Lower leg skin (tissue), 3 donors: ENCODE measurements at regions not wholly inside any gene's neighbourhood (a gene's known extent, or its start where the extent isn't known, plus 50 kb on each side); places are given as distances from the start of the nearest gene placed in this dataset.

ENCODE experiments used
- CTCF ChIP-seq, 3 donors: fragments of 450-650 bp; IDR thresholded peaks; one replicate each; pipeline ENCODE4 v1.5.1; 2016; ENCODE audit warnings: antibody characterized with exemption in 3 of 3, mild to moderate bottlenecking in 3 of 3, moderate library complexity in 2 of 3
- POLR2A ChIP-seq, 2 donors: fragments of 450-650 bp; IDR thresholded peaks; one replicate each; pipeline ENCODE4 v1.6.1; 2016 to 2017; ENCODE audit warnings: antibody characterized with exemption in 2 of 2, mild to moderate bottlenecking in 1 of 2, moderate library complexity in 1 of 2

DNA sequence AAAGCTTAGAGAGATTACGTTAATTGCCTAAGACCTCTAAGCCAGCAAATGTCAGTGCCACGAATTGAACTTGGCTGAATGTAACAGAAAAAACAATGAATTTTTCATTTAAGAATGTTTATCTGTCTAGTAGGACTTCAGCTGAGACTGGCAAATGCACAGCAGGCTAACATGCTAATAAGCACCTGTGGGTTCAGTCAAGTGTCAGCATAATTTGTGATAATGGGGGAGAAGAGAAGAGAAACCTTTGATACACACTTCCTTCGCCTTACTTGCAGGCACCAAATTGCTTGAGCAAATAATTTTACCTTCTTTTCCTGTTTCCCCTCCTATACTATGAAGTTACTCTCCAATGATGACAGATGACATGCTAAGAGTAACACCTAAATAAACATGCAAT lies 1136.5 kb upstream of the SORCS1 start:
- TF ChIP-seq CTCF (IDR thresholded peaks at IDR 0.05) (no peak), POLR2A (IDR thresholded peaks at IDR 0.05) (no peak)
